Right lobe of liver (tissue), 6 donors: ENCODE measurements at regions not wholly inside any gene's neighbourhood (a gene's known extent, or its start where the extent isn't known, plus 50 kb on each side); places are given as distances from the start of the nearest gene placed in this dataset.

Experiments
- ATAC-seq, 4 donors: fragments of 200-7000 bp; cut with Tn5 transposase; one replicate each; pipeline ENCODE4 v1.9.1; 2020; ENCODE audit warnings: mild to moderate bottlenecking in 4 of 4, moderate library complexity in 4 of 4
- DNase-seq, 3 donors: peaks; one replicate each; pipeline ENCODE4 v3.0.0-alpha.2; 2020
- H3K27ac ChIP-seq, 3 donors: fragments of 200-600 bp; one replicate each; pipeline ENCODE4 v1.8.0; 2022
- H3K27me3 ChIP-seq, 2 donors: fragments of 200-600 bp; one replicate each; pipeline ENCODE4 v1.8.0; 2022
- H3K36me3 ChIP-seq, 4 donors: fragments of 200-600 bp; sonication (generic) in 1 of 4; one replicate each; pipeline versions ENCODE4 v1.5.1 to v1.8.0; 2017 to 2022; ENCODE audit warnings: control low read depth in 1 of 4
- H3K4me1 ChIP-seq, 4 donors: fragments of 200-600 bp; sonication (generic) in 1 of 4; one replicate each; pipeline versions ENCODE4 v1.5.1 to v1.8.0; 2017 to 2022; ENCODE audit warnings: control low read depth in 1 of 4
- H3K4me3 ChIP-seq, 3 donors: fragments of 200-600 bp; one replicate each; pipeline ENCODE4 v1.8.0; 2022
- H3K9me3 ChIP-seq, 4 donors: fragments of 200-600 bp; sonication (generic) in 1 of 4; one replicate each; pipeline versions ENCODE4 v1.5.1 to v1.8.0; 2017 to 2022; ENCODE audit warnings: control low read depth in 1 of 4
- POLR2A ChIP-seq: fragments of 450-650 bp; IDR thresholded peaks from one replicate; pipeline ENCODE4 v1.6.1; 2017; ENCODE audit warnings: antibody characterized with exemption, mild to moderate bottlenecking
- WGBS: methylation state at CpG from one replicate; pipeline ENCODE4 v1.1.6; 2018; ENCODE audit warnings: low coverage, low lambda C conversion rate; ENCODE audit not compliant: insufficient coverage; ENCODE audit errors: missing lambda C conversion rate; 5-methylcytosine and 5-hydroxymethylcytosine counted together
- intact Hi-C, 2 donors: fragments of 100-400 bp; cut with DNase I; formaldehyde crosslinking; loops; one replicate each; pipeline versions ENCODE4 v1.11.2 to v1.14.1; 2022
- TF ChIP-seq, protein P1 (sequence below), 4 donors: fragments of 200-600 bp in 3 of 4; fragments of 450-650 bp in 1 of 4; IDR thresholded peaks; one replicate each; pipeline versions ENCODE4 v1.5.1 to v1.8.0; 2016 to 2022; ENCODE audit warnings: antibody characterized with exemption in 4 of 4, mild to moderate bottlenecking in 2 of 4
- donor health status: DM: no; HTN: yes; CAD: no.
- donor health status: DM: no; HTN: no; CAD: no.
- donor health status: DM: no; HTN: no; CAD: no.
- donor health status: DM: no; HTN: yes; CAD: no.
- donor health status: DM: no; HTN: yes; CAD: no.

DNA sequence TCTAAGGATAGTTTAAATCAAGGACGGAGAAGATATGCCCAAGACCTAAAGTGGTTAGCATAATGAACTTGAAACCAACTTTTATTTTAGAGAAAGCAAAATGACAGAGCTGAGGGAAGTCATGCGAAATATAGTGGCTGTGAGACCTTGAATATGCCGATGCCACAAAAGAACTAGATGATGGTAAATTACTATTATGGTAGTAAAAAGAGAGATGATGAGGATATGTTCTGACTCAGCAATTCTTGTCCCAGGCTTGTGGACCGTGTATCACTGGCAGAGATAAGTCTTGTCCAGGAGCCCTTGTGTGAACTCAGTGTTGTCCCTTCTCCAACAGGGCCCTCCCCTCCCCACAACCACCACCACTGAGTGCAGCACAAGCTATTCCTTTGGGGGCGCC, 1605.6 kb upstream of the TENM3 start:
- Histone ChIP-seq H3K4me1 (no peaks in the 10 kb centered on the region), H3K4me3 (no peak overlapping the region), H3K9me3 (no peaks in the 10 kb centered on the region), H3K36me3 (no peaks in the 10 kb centered on the region), H3K27ac (no peak overlapping the region), H3K27me3 (no peaks in the 10 kb centered on the region)
- intact Hi-C loops, result no loop called here
- no peak for TF ChIP-seq POLR2A
- TF ChIP-seq, protein P1, sequence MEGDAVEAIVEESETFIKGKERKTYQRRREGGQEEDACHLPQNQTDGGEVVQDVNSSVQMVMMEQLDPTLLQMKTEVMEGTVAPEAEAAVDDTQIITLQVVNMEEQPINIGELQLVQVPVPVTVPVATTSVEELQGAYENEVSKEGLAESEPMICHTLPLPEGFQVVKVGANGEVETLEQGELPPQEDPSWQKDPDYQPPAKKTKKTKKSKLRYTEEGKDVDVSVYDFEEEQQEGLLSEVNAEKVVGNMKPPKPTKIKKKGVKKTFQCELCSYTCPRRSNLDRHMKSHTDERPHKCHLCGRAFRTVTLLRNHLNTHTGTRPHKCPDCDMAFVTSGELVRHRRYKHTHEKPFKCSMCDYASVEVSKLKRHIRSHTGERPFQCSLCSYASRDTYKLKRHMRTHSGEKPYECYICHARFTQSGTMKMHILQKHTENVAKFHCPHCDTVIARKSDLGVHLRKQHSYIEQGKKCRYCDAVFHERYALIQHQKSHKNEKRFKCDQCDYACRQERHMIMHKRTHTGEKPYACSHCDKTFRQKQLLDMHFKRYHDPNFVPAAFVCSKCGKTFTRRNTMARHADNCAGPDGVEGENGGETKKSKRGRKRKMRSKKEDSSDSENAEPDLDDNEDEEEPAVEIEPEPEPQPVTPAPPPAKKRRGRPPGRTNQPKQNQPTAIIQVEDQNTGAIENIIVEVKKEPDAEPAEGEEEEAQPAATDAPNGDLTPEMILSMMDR (IDR thresholded peaks at IDR 0.05), result no peak
- ATAC-seq (no peak), DNase-seq (no peak)
- 43% methylated on average over 5 of the region's 5 CpGs for WGBS

DNA sequence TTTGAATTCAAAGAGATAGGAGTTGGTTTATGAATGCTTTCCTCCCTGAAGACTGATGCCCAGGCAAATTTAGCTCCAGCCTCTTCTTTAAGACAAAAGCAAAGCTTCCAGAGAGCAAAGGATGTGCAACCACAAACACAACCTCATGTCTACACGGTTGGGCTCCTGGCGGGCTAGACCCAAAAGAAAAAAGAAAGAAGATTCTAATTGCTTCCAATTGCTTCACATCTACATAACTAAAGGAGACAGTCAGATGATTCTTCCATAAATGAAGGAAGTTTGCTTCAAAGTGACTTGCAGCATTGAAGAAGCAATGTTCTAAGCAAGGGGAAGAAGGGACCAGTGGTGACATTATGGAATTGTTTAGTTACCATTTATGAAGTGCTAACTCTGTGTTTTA, 1603.0 kb upstream of the TENM3 start:
- intact Hi-C loops, result no loop called here
- H3K4me1 ChIP-seq, result no peaks in the 10 kb centered on the region
- H3K4me3 ChIP-seq, result no peak overlapping the region
- no peaks in the 10 kb centered on the region for H3K9me3 ChIP-seq
- ATAC-seq, result no peak
- H3K27ac ChIP-seq, result no peak overlapping the region
- no peaks in the 10 kb centered on the region for H3K27me3 ChIP-seq
- WGBS, result 26% methylated on average over 2 of the region's 2 CpGs
- no peak for DNase-seq
- no peaks in the 10 kb centered on the region for H3K36me3 ChIP-seq
- TF ChIP-seq, protein P1 (IDR thresholded peaks at IDR 0.05), result no peak
- no peak for TF ChIP-seq POLR2A

DNA sequence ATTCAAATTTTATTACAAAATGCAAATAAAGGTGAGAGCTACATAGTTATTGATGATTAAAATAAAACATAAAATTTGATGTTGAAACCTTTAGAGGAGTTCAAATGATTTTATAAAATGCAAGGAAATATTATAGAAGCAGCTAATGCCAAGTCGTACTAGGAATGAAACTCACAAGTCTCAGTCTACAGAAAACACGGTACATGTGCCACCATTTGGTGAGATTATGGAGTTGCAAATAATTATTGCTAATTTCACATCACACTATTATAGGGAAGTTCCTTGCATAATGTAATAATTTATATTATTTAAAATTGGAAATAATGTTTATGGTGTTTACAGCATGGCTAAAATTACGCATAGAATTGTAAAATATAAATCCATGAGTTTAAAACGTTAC, 1601.7 kb upstream of the TENM3 start:
- Histone ChIP-seq H3K27me3 (no peaks in the 10 kb centered on the region), H3K4me1 (no peaks in the 10 kb centered on the region), H3K9me3 (no peaks in the 10 kb centered on the region), H3K27ac (no peak overlapping the region), H3K36me3 (no peaks in the 10 kb centered on the region), H3K4me3 (no peak overlapping the region)
- DNase-seq (no peak), ATAC-seq (no peak)
- TF ChIP-seq, protein P1 (IDR thresholded peaks at IDR 0.05), result no peak
- no peak for TF ChIP-seq POLR2A
- 38% methylated on average over 4 of the region's 4 CpGs for WGBS
- intact Hi-C loops, result no loop called here

DNA sequence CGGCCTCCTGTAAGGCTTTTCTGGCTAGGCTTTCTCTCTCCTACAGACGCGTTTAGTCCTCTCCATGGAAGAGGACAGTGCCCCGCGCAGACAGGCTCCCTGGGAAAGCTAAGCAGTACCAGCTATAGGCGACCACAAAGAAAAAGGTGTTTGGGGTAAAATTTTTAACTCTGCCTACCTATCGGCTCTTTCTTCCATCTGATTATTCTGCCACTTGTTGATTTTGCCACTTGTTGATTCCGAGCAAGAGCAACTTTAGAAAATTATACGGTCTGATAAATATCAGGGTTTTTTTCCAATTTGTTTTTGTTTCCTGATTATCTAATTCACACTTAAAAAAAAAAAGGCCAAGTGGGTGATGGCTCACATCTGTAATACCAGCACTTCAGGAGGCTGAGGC, 1600.5 kb upstream of the TENM3 start:
- no peak for DNase-seq
- Histone ChIP-seq H3K27me3 (no peaks in the 10 kb centered on the region), H3K27ac (no peak overlapping the region), H3K9me3 (no peaks in the 10 kb centered on the region), H3K36me3 (no peaks in the 10 kb centered on the region), H3K4me1 (no peaks in the 10 kb centered on the region), H3K4me3 (no peak overlapping the region)
- intact Hi-C loops, result no loop called here
- no peak for TF ChIP-seq POLR2A
- TF ChIP-seq, protein P1 (IDR thresholded peaks at IDR 0.05), result no peak
- no peak for ATAC-seq
- 54% methylated on average over 4 of the region's 9 CpGs for WGBS

DNA sequence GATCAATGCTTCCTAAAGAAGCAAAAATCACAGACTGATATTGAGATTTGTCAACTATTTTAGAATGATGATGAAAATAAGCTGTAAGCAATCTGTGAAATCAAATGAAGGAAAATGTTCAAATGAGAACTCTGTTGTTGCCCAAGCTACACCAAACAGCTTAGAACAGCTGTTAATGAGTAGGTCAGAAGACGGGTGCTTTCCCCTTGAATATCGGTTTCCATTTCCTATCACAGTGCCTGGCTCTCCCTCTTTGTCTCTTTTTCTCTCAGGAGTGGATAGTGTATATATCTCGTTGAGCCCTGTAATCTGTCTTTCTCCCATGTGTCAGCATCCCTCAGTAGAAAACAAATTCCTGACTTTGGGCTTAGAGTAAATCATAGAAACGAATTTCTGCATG, 1592.9 kb upstream of the TENM3 start:
- intact Hi-C loops, result no loop called here
- H3K36me3 ChIP-seq, result no peaks in the 10 kb centered on the region
- H3K4me1 ChIP-seq, result no peaks in the 10 kb centered on the region
- no peaks in the 10 kb centered on the region for H3K27me3 ChIP-seq
- no peak overlapping the region for H3K27ac ChIP-seq
- DNase-seq (no peak), ATAC-seq (no peak)
- H3K9me3 ChIP-seq, result no peaks in the 10 kb centered on the region
- no peak overlapping the region for H3K4me3 ChIP-seq
- 48% methylated on average over 4 of the region's 4 CpGs for WGBS
- TF ChIP-seq POLR2A, result no peak
- TF ChIP-seq, protein P1 (IDR thresholded peaks at IDR 0.05), result no peak
